Pancreas (tissue), 10 donors: ENCODE measurements at regions not wholly inside any gene's neighbourhood (a gene's known extent, or its start where the extent isn't known, plus 50 kb on each side); places are given as distances from the start of the nearest gene placed in this dataset.

Experiments
- ATAC-seq, 4 donors: fragments of 200-7000 bp; cut with Tn5 transposase; one replicate each; pipeline versions ENCODE4 v1.8.0 to v1.9.1; 2020; ENCODE audit warnings: mild to moderate bottlenecking in 4 of 4, moderate library complexity in 4 of 4
- DNase-seq, 6 donors: peaks; one replicate each; pipeline ENCODE4 v3.0.0-alpha.2; 2020
- FAIRE-seq: peaks from 2 replicates; lab custom pipeline; 2012; peaks lifted over from hg19 to GRCh38; lab: Jason Lieb, UNC
- H3K27ac ChIP-seq, 4 donors: fragments of 200-600 bp; sonication (generic); 1 replicate in 3 of 4; 2 replicates in 1 of 4; pipeline versions ENCODE4 v1.5.0 to v1.8.0; 2020
- H3K27me3 ChIP-seq, 4 donors: fragments of 200-600 bp; one replicate each; pipeline ENCODE4 v1.8.0; 2021
- H3K36me3 ChIP-seq, 3 donors: fragments of 200-600 bp; sonication (generic) in 1 of 3; one replicate each; pipeline versions ENCODE4 v1.5.0 to v1.8.0; 2020 to 2021
- H3K4me1 ChIP-seq, 3 donors: fragments of 200-600 bp; one replicate each; pipeline ENCODE4 v1.8.0; 2021
- H3K4me3 ChIP-seq, 4 donors: fragments of 200-600 bp; sonication (generic) in 2 of 4; one replicate each; pipeline versions ENCODE4 v1.5.0 to v1.8.0; 2020 to 2021
- H3K9me3 ChIP-seq, 4 donors: fragments of 200-600 bp; one replicate each; pipeline ENCODE4 v1.8.0; 2021
- CTCF ChIP-seq, 4 donors: fragments of 200-600 bp; sonication (generic) in 3 of 4; IDR thresholded peaks; one replicate each; pipeline versions ENCODE4 v1.5.0 to v1.8.0; 2021; ENCODE audit warnings: antibody characterized with exemption in 4 of 4
- WGBS, 2 donors: extraction: QIAGEN DNeasy Blood & Tissue Kit; methylation state at CpG; one replicate each; pipeline ENCODE4 v1.1.7; 2013; 5-methylcytosine and 5-hydroxymethylcytosine counted together
- intact Hi-C, 3 donors: fragments of 100-400 bp; cut with DNase I; formaldehyde crosslinking; loops; one replicate each; pipeline versions ENCODE4 v1.11.1 to v1.14.2; 2022
- donor health status: healthy with polysubstance abuse.
- donor health status: DM: no; HTN: no; CAD: no; lungs with moderate emphysema.
- donor health status: DM: no; HTN: no; CAD: no.
- donor health status: control.
- donor health status: control.
- donor health status: Bipolar disorder and iron deficiency.
- donor health status: DM: yes; HTN: yes; CAD: no.
- donor health status: DM: no; HTN: no; CAD: no.
- donor health status: DM: no; HTN: no; CAD: no.
- donor health status: DM: yes; HTN: yes; CAD: no.

- no peaks in the 10 kb centered on the region for H3K36me3 ChIP-seq
- ATAC-seq: no peak
- no peaks in the 10 kb centered on the region for H3K4me1 ChIP-seq
- H3K27ac ChIP-seq: no peak overlapping the region
- intact Hi-C loops: no loop called here
- no peak for TF ChIP-seq CTCF (IDR thresholded peaks at IDR 0.05)
- H3K9me3 ChIP-seq: no peaks in the 10 kb centered on the region
- H3K4me3 ChIP-seq: no peak overlapping the region
- no peak for FAIRE-seq
- 83 to 92% methylated on average over 5 of the region's 5 CpGs for WGBS, 2 donors
- DNase-seq: no peak
- H3K27me3 ChIP-seq: no peaks in the 10 kb centered on the region
Observed at GRCh38 chr17:51347851-51348584, 87.7 kb downstream of the UTP18 start.

DNA sequence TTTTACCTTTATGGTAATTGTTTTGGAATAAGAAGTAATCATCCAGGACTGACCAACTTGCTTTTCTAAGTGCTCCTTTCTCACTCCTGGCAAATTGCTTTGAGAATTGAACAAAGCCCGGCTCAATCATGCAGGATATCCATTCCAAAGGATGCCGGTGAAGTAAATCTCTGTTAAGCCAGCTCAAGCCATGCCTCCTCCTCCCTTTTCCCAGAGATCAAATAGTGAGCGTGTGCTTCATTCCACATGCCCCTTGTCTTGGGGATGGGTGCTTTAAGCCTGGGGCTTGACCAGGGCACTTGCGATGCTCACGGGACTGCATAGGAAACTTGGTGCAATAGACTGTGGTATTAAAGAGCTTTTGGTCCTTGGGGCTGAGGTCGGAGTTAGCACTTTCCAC, 90.7 kb downstream of the UTP18 start:
- no peak for DNase-seq
- FAIRE-seq: no peak
- H3K27me3 ChIP-seq: no peaks in the 10 kb centered on the region
- ATAC-seq: no peak
- no peaks in the 10 kb centered on the region for H3K4me1 ChIP-seq
- no peaks in the 10 kb centered on the region for H3K36me3 ChIP-seq
- H3K4me3 ChIP-seq: no peak overlapping the region
- 74 to 79% methylated on average over 6 of the region's 6 CpGs for WGBS, 2 donors
- H3K9me3 ChIP-seq: no peaks in the 10 kb centered on the region
- intact Hi-C loops: no loop called here
- no peak overlapping the region for H3K27ac ChIP-seq
- no peak for TF ChIP-seq CTCF (IDR thresholded peaks at IDR 0.05)

GRCh38 chr17:51351890-51352289, 91.5 kb downstream of the UTP18 start:
- TF ChIP-seq CTCF (IDR thresholded peaks at IDR 0.05): no peak
- no peak overlapping the region for H3K4me3 ChIP-seq
- intact Hi-C loops: no loop called here
- ATAC-seq (peak in 1 of 4 donors; percentile 36), FAIRE-seq (no peak), DNase-seq (no peak)
- H3K27ac ChIP-seq: no peak overlapping the region
- 58 to 63% methylated on average over 3 of the region's 3 CpGs for WGBS, 2 donors
- no peaks in the 10 kb centered on the region for H3K4me1 ChIP-seq
- H3K27me3 ChIP-seq: no peaks in the 10 kb centered on the region
- H3K9me3 ChIP-seq: no peaks in the 10 kb centered on the region
- H3K36me3 ChIP-seq: no peaks in the 10 kb centered on the region

- ATAC-seq: no peak
- DNase-seq: no peak
- H3K4me3 ChIP-seq: no peak overlapping the region
- H3K4me1 ChIP-seq: no peaks in the 10 kb centered on the region
- TF ChIP-seq CTCF (IDR thresholded peaks at IDR 0.05): no peak
- no peak for FAIRE-seq
- no peak overlapping the region for H3K27ac ChIP-seq
- intact Hi-C loops: no loop called here
- H3K36me3 ChIP-seq: no peaks in the 10 kb centered on the region
- no peaks in the 10 kb centered on the region for H3K9me3 ChIP-seq
- WGBS, 2 donors: 59 to 75% methylated on average over 1 of the region's 1 CpG
- no peaks in the 10 kb centered on the region for H3K27me3 ChIP-seq
Observed at GRCh38 chr17:51352798-51353197, 92.5 kb downstream of the UTP18 start.

- intact Hi-C loops: no loop called here
- no peaks in the 10 kb centered on the region for H3K36me3 ChIP-seq
- FAIRE-seq (no peak), ATAC-seq (no peak), DNase-seq (no peak)
- no peaks in the 10 kb centered on the region for H3K4me1 ChIP-seq
- TF ChIP-seq CTCF (IDR thresholded peaks at IDR 0.05): no peak
- no peak overlapping the region for H3K27ac ChIP-seq
- H3K4me3 ChIP-seq: no peak overlapping the region
- no peaks in the 10 kb centered on the region for H3K27me3 ChIP-seq
- WGBS, 2 donors: 70 to 81% methylated on average over 4 of the region's 4 CpGs
- H3K9me3 ChIP-seq: no peaks in the 10 kb centered on the region
Observed at GRCh38 chr17:51353296-51353695, 93.0 kb downstream of the UTP18 start.
